ENCODE measurements at regions not wholly inside any gene's neighbourhood (a gene's known extent, or its start where the extent isn't known, plus 50 kb on each side); places are given as distances from the start of the nearest gene placed in this dataset.

DNA sequence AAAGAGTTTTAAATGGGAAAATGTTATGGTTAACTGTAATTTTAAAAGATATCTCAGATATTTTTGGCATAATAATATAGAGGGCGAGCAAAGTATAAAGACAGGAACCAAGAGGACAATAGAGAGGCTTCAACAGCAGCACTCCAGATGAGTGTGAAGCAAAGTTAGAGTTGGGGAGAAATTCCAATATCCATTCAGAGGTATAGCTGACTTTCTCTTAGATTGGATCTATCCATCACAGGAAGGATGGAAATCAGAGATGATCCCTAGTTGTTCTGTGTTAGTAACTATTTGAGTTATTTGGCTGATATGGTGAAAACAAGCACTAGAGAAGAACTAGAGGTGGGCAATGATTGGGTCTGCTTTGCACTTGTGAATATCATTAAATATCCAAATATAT lies 786.0 kb upstream of the KLHL1 start:
- no peak for DNase-seq

DNA sequence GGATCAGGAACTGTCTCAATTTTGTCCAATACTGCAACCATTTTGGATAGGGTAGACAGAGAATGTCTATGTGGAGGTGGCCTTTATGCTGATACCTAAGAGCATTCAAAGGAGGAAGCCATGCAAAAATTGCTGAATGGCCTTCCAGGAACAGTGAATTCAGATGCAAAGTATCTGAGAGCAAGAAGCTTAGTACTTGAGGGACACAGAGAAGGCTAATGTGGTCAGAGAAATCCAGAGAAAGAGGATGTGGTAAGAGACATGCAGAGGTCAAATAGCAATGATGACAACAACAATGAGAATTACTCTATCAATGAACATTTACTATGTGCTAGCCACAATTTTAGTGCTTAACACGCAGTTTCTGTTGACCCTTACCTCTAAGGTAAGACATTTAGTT lies 785.6 kb upstream of the KLHL1 start:
- no peak for DNase-seq

DNA sequence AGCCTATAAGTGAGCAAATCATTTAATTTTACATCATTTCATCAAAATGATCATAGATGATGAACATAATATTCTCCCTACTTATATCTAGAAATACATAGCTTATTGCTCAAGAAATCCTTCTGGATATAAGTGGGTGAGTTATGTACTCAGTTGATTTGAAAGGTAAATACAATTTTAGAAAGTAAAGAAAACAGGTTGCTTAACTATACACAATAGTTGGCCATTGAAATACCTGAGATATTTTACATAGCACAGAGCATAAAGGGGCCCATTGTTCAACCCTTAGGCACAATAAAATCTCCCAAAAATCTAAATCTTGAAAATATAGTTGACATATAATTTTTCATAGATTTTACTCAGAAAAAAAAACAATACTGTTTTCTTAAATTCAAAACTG lies 782.0 kb upstream of the KLHL1 start:
- no peak for DNase-seq

DNA sequence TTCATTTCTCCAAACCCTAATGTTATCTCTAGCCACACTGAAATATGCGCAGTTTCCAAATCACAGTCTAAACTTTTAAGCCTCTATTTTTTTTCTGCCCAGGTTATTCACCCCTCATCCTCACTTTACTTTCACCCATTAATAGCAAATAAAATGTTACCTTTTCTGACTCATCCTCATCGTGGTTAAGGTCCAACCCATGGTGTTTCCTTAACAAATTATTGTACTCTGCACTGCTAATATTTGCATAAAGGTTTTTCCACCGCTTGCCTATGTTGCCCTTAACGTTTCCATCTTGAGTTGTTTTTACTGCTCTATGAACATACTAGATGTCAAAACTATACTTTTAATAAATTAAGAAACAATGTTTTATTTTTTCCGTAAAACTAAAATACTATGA lies 780.9 kb upstream of the KLHL1 start:
- no peak for DNase-seq

DNA sequence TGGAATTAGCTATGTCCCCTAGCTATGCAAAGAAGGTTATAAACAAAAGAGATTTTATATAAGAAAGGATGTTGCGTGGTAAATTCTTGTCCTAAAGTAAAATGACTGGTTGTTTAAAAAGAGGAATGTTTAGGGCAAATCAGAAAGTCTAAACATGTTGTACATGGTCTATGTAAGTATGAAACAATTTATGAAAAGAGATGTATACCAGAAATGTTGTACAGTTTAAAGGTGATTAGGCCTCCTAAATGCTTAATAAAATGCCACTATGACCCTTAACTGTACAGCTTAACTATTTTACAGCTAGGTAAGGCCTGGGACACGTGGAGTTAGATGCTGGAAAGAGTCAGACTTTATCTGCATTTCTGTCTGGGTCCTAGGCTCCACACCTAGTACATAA lies 775.9 kb upstream of the KLHL1 start:
- no peak for DNase-seq

DNA sequence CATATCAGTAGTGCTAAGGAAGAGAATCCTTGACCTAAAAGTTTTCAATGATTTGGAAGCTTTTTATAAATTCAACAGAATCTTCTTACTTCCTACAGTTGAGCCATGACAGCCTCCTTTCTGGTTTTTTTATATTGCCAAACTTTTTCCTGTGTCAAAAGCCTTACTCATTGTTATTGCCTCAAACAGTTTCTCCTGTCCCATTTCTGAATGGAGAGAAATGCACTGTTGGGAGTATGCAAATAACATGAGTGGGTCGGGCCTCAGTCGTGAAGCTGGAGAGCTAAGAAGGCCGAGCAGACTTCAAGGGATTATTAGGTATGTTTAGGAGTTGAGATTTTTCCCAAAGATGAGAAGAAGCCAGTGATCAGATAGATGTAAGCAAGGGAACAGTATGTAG lies 766.4 kb upstream of the KLHL1 start:
- no peak for DNase-seq

DNA sequence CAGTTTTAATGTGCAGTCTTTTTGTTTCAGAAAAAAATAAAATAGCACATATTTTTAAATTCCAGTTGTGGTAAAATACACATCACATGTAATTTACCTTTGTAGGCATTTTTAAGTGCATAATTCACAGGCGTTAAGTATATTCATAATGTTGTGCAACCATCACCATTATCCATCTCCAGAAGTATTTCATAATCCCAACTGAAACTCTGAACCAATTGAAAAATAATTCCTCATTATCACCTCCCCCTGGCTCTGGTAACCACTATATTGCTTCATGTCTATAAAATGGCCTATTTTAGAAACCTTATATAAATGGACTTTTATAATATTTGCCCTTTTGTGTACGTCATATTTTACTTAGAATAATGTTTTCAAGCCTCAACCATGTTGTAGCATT lies 756.5 kb upstream of the KLHL1 start:
- no peak for DNase-seq

DNA sequence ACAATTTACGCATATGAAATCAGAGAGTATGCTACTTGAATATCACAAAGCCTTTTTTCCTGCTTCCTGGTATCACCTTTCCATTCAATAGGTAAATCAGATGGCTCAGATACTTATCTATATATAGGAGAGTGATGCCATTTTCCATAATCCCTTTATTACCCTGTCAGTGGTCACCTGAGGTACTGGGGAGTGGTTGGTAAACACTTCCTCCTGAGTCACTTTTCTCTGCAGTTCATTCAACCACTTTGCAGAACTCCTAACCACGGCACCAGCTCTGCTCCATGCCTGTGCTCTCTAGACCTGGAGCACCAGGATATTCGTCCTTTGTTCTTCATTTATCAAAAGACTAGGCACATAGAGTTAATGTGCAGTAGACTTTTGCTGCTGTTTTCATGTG lies 748.5 kb upstream of the KLHL1 start:
- no peak for DNase-seq

DNA sequence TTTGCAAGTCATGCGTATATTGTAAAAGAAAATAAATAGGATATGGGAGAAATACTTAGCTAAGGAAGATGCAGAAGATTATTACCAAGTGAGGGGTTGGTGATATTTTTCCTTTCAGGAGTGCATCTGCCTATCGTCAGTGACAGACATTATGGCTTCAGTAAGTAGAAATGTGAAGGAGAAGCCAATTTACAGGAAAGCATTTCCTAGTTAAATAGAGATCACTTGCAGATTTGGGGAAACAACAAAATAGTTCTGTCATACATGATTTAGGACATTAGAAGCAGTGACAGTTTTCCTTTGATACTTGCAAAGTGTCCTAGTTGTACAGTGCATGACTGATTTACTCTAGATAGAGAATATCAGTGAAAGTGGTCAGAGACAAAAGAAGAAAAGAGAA lies 747.8 kb upstream of the KLHL1 start:
- no peak for DNase-seq

DNA sequence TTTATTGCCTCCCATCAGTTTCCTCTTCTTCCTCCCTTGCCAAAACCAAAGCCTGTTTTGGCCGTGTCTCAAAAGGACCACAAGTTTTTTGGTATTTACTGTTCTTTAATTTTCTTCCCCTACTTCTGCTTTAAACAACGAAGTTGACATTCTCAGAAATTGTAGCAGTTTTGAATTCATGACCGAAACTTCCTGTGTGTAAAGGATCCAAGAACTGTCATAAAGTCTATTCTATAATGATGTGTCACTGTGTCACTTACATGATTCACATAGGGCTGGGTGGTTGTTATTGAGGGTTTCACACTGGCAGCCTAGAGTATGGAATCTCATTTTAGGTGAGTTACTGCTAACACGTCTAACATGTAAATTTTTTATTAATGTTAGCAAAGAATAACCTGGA lies 741.0 kb upstream of the KLHL1 start:
- DNase-seq, result no peak

DNA sequence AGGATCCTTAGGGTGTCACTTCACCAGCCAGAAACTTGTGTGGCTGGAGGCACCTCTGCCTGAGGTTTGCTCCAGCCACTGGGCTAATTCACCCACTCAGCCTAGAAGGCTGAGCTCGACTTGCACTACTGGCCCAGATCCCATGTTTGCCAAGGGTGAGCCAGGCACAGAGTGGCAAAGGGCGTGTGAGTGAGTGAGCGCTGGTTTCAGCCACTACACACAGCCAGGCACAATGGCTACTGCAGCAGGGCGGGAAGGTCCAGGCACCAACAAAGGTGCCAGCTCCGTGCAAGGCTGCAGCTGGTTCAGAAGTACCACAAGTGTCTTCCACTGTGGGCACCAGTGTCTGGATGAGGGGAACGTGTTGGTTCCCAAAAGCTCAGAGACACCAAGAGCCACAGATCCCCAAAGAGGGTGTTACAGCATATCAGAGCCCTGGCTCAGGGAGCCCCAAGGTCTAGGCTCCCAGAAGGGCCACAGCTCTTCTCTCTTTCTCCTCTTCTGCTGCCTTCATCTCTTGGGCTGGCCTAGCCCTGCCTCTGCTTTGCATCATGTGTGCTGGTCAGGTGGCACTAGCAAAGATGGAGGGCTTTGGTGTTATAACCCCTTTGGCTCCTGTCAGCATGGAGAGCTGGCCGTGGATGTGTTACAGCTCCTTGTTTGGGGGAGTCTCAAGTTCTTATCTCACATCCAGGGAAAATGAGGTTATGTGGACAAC lies 736.3 kb upstream of the KLHL1 start:
- DNase-seq, result no peak

DNA sequence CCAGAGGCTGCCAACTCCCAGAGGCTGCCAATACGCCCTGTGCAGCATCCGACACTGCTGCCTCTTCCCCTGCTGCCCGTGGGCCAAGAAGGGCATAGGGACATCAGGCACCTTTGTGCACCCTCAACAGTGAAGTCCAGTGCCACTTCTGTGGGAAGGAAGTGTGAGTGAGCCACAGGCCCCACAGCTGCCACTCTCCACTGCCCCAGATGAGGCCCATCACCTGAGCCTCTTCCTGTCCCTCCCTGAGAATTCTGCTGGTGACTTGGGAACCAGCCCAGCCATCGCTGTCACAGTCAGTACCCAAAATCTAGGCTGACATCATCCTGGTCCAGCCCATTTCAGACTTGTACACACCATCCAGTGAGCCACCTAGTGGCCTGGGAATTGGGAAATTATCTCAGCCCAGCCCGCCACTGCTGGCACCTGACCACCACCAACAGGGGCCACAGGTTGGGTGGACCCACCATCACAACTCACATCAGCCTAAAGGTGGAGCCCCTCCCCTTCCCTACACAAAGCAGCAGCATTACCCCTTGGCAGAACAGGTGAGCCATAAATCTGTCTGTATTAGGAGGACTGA lies 733.9 kb upstream of the KLHL1 start:
- DNase-seq, result no peak

DNA sequence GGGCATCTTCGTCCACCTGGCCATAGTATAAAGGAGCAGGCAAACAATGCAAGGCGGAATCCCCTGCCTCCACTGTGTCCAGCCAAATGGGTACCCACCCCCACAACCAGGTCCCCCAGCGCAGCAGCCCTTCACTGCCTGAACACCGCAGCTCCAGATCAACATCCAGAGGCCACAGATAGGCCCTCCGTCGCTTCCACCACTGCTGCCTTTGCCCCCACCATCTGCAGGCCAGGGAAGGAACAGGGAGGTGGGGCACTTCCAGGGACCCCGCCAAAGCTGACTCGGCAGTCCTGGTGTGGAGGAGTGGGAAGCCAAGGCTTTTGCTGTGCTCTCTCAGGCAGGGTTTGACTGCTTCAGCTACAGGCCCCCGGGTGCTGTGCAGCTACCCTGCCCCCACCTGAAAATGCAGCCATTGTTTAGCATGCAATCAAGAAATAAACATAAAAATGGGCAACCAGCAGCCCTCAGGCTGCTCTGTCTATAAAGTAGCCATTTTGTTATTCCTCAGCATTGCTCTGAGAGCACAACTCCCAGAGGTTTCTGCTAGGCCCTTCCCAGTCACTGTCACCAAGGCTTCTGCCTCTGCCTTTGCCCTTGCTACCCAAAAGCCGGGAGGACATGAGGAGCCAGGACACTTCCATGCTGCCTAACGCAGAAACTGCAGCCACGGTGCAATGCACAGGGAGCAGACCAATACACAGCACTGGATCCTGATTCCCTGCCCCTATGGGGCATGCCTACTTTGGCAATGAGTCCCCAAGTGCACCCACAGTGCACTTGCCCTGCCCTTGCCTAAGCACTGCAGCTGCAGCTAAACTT lies 733.2 kb upstream of the KLHL1 start:
- DNase-seq, result no peak

DNA sequence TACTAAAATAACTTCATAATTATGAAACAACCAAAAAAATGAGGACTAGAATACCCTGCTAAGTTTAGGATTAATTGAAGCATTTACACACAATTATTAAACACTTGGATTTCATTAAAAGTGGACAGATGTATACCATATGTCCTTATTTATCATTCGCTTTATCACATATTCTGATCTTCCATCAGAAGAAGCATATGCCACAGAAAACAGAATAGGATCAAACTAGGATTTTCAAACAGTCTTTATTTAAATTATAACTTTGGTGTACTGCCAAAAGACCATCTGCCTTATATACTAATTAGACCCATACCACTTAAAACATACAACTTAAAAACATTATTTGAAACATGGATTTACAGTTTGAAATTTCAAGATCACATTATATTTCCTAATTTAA lies 727.1 kb upstream of the KLHL1 start:
- DNase-seq, result no peak

DNA sequence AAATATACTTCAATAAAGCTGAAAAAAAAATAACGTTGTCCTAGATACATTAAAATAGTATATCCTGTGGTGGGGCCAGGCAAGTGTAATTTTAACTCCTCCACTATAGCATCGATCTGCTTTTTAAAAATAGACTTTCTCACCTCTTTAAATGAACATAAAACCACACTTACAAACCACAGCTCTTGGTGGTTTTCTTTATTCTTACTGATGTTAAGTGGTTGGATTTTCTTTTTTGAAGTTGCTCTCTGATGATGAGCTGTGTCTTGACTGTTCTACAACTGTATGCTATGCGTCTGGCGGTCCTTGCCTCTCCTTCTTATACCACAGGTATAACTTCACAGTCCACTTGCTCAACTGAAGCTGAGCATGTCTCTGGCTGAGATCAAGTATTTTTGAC lies 721.5 kb upstream of the KLHL1 start:
- DNase-seq, result no peak

DNA sequence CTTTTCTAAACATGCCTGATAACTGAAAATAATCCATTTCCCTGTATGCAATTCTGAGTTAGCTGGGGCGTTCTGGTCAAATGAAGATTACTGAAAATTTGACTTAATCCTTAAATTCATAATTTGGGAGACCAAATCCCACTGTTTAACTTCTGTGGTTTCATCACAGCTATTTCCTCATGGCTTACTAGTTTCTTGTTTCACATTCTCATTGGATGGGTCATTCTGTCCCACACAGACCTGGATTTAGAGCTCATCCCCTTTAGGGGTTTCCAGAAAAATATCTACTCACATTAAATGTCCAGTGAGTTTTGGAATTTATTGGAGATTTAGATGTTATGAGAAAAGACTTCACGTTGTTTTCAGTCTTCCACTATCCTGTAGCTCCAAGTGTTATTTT lies 709.3 kb upstream of the KLHL1 start:
- no peak for DNase-seq

DNA sequence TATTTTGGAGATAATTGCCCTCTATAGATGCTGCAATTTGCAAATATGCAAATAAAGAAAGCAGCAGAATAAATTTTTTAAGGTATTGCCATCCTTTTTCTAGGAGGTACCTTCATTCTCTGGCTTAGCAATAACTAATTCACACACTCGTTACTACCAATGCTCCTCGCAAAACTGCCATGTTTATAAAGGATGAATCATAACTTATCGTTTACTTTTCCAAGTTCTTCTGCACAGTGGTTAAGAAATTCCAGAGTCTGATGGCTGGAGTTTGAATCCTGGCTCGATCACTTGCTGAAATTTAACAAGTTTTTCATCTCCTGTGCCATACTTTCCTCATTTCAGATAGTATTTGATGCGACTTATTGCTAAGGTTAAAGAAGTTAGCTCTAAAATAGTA lies 708.6 kb upstream of the KLHL1 start:
- no peak for DNase-seq

DNA sequence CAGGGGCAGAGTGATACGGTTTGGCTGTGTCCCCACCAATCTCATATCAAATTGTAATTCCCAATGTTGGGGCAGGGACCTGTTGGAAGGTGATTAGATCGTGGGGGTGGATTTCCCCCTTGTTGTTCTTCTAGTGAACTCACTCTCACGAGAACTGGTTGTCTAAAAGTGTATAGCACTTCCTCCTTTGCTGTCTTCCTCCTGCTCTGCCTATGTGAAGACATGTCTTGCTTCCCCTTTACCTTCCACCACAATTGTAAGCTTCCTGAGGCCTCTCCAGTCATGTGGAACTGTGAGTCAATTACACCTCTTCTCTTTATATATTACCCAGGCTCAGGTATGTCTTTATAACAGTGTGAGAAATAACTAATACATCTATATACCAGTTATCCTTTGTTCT lies 706.4 kb upstream of the KLHL1 start:
- DNase-seq, result no peak

DNA sequence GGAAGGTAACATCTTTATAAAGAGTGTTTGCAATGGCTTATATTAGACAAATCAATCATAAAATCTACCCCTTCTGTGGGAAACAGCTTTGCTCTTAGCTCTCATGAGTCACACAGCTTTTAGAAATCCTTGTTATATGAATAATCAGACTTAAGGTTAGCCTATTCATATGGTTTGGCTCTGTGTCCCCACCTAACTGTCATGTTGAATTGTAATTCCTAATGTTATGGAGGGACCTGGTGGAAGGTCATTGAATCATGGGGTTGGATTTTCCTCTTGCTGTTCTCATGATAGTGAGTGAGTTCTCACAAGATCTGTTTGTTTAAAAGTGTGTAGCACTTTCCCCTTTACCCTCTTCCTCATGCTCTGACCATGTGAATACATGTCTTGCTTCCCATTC lies 704.2 kb upstream of the KLHL1 start:
- no peak for DNase-seq

DNA sequence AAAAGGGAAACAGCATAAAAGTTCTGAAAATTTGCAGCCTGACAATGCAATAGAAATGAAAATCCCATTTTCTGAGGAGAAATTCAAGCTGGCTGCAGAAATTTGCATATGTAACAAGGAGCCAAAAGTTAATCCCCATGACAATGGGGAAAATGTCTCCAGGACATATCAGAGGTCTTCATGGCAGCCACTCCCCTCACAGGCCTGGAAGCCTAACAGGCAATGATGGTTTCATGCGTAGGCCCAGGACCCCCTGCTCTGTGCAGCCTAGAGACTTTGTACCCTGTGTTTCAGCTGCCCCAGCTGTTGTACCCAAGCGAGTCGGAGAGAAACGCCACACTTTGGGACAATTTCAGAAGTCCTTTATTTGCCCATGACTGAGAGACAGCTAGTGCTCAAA lies 701.3 kb upstream of the KLHL1 start:
- no peak for DNase-seq

DNA sequence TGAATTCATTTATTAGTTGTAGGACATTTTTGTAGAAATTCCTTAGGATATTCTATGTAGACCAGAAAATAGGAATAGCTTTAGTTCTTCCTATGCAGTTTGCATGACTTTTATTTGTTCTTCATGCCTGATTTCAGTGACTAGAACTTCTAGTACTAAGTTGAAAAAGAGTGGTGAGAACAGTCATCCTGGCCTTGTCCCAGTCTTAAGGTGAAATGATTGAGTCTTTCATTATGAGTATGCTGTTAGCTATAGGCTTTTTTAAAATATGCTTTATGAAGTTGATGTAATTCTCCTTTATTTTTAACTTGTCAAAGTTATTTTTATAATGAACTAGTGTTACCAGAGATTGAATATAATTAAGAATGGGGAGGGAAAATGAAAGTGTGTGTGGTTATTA lies 690.1 kb upstream of the KLHL1 start:
- no peak for DNase-seq

DNA sequence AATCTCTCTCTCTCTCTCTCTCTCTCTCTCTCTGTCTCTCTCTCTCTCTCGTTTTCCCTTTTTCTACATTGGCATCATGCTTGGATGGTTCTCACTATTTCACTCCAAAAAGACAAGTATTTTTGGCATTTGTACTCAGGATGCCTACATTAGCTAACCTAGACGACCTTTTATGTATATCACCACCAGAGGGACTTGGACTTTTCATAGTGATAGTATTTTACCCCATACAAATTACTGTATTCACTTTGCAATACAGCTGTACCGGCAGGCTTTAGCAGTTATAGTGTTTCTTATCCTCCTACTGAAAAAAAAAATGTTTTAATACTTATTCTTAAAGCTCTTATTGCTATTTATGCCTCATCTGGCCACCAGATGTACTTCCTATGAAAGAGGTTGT lies 687.2 kb upstream of the KLHL1 start:
- DNase-seq, result no peak

DNA sequence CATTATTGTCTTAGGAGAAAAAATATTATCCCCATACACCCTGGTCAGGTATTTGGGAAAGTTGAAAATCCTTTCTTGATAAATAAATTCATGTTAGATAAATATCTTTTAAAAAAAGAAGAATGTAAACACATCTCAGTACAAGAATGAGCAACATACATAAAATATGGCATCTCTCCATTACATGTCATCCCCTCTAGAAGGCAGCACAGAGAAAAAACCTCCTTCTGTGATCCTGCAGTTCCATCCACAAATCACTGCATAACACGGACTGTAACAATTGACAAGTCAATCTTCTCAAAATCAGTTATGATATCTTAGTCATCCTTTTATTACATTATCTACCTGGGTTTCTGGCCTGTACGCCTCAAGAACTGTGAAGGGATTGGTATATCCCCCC lies 683.9 kb upstream of the KLHL1 start:
- DNase-seq, result no peak

Measured in right lung (tissue), 2 donors.